ENCODE measurements at regions not wholly inside any gene's neighbourhood (a gene's known extent, or its start where the extent isn't known, plus 50 kb on each side); places are given as distances from the start of the nearest gene placed in this dataset.
"Not testable (repeated sequence)": the region's sequence is repeated elsewhere in the genome, so short reads cannot be mapped to it uniquely, and the experiment has no call there.

DNA sequence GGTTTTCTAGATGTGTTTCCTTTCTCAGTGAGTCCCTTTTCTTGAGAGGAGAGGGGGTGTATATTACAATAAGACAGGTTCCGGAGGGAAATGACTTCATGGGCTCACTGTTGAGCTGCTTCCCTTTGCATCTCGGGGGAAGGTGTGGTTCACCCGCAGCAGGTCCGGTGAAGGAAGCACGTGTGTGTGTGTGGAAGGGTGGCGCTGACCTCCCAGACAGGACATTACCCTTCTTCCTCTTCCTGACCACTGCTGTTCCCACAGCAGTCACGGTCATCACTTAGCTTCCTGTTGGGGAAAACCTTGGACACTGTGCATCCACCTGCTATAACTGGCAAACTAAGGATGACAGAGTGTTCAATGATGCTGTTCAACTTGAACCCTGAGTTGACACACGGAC lies 83.6 kb downstream of the PLEKHG1 start:
- no peak for DNase-seq (ENCODE audit: low read depth in 2 of 2)

DNA sequence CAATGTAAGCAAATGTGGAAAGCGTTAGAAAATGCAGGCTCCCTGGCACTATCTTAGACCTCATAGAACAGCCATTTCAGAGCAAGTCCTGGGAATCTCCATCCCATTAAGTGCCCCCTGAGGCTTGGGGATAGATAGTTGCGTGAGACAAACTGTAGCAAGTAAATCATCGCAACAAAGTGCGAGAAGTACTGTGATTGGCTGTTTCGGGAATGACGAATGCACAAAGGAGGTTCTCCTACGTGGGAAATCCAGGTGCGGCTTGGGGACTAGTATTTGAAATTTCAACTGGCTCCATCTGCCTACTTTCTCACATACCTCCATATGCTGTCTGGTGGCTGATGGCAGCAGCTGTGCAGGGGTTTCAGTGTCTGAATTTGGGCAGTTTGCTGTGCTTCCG lies 84.5 kb downstream of the PLEKHG1 start:
- no peak for DNase-seq (ENCODE audit: low read depth in 2 of 2)

- DNase-seq (ENCODE audit: low read depth in 2 of 2), result no peak
Measured at GRCh38 chr6:150684714-150685459, 85.2 kb downstream of the PLEKHG1 start.

- DNase-seq (ENCODE audit: low read depth in 2 of 2), result no peak
Measured at GRCh38 chr6:150685860-150686259, 86.2 kb downstream of the PLEKHG1 start.

DNA sequence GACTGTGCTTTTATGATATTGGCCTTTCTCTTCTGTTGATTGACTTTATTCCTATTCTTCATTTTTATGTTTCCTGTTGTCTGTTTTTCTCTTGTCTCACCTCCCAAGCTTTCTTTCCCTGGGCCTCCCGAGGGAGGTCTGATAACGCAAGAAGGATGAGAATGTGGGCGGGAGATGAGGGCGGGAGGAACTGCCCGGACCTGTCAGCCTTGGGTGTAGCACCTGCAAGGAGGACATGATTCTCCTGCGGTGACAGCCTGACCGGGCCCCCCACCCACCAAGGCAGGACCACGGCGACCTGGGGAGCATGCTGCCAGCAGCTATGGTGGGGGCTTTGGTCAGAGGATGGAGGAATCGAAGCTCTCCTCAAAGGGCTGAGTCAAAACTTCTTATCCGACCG lies 86.9 kb downstream of the PLEKHG1 start:
- DNase-seq (ENCODE audit: low read depth in 2 of 2), result no peak

- no peak for DNase-seq (ENCODE audit: low read depth in 2 of 2)
Measured at GRCh38 chr6:150687508-150687907, 87.8 kb downstream of the PLEKHG1 start.

DNA sequence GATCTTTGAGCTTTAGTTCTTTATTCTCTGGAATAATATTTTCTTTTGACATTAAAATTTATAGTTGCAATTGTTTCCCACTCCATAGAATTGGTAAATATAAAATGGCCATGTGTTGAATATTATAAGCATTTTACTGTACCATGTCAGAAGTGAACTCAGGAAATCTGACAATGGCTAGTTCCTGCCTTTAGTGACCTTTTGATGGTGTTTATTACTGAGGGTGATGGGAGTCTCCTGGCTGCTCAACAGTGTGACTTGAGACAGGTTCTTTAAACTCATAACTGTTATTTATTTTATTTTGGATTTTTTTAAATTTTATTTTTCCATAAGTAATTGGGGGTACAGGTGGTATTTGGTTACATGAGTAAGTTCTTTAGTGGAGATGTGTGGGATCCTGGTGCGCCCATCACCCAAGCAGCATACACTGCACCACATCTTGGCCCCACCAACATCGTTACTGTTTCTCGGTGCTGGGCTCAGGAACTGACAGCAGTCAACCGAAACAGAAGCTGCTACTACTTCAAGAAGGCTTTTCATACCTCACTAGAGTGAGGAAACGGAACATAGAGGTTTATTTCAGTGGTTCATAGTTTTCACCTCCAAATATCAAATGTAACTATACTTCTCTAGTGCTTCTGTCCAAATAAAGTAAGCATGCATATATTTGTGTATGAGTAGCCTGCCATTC lies 90.4 kb downstream of the PLEKHG1 start:
- no peak for DNase-seq (ENCODE audit: low read depth in 2 of 2)

DNA sequence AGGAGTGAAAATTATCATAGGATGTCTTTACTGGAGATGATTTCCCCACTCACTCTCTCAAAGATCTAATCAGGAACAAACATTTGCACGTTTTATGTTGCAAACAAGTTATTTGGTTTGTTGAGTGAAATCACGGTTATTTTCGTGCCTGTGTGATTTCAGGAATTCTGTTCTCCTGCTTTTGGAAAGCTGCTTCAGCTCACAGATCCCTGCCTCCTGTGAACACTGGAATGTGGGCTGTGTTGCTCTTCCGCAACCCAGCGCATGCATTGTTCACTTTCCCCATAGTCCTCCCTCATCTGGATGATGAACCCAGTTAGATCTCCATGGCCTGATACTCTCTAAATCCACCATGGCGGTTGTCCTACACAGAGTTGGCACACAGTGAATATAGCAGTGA lies 91.0 kb downstream of the PLEKHG1 start:
- DNase-seq (ENCODE audit: low read depth in 2 of 2), result no peak

DNA sequence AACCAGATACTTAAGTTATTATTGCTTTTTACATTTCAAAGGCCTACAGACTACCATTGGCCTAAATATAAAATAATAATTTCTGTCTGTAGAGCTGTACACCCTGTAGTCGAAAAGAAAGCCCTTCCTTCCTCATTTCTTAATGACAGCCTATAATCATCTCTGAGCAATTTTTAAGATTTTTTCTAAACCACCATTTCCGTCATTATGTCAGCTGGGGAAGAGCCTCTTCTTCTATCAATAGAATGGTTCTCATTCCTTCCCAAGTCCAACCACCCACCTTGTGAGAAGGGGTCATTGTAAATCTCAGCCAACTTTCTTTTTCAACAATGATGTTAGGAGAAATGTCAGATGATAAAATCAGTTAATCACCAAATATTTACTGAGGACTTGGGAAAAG lies 91.8 kb downstream of the PLEKHG1 start:
- DNase-seq (ENCODE audit: low read depth in 2 of 2), result no peak

- DNase-seq (ENCODE audit: low read depth in 2 of 2), result no peak
Measured at GRCh38 chr6:150692604-150693003, 92.9 kb downstream of the PLEKHG1 start.

- no peak for DNase-seq (ENCODE audit: low read depth in 2 of 2)
Measured at GRCh38 chr6:150694889-150695288, 95.2 kb downstream of the PLEKHG1 start.

GRCh38 chr6:150695652-150696051 lies 96.0 kb downstream of the PLEKHG1 start:
- DNase-seq (ENCODE audit: low read depth in 2 of 2), result no peak

- no peak for DNase-seq (ENCODE audit: low read depth in 2 of 2)
Measured at GRCh38 chr6:150696190-150696589, 96.5 kb downstream of the PLEKHG1 start.

DNA sequence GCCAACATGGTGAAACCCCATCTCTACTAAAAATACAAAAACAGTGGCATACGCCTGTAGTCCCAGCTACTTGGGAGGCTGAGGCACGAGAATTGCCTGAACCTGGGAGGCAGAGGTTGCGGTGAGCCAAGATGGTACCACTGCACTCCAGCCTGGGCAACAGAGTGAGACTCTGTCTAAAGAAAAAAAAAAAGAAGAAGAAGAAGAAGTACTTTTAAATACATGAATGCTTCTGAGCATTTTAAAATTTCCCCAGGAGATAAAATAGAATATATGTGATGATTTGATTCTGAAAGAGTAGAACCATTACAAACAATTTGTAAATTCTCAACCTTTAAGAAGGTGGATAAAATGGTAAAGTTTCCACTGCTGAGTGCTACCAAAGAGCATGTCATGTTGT lies 97.2 kb downstream of the PLEKHG1 start:
- DNase-seq (ENCODE audit: low read depth in 2 of 2), result not testable (repeated sequence)

DNA sequence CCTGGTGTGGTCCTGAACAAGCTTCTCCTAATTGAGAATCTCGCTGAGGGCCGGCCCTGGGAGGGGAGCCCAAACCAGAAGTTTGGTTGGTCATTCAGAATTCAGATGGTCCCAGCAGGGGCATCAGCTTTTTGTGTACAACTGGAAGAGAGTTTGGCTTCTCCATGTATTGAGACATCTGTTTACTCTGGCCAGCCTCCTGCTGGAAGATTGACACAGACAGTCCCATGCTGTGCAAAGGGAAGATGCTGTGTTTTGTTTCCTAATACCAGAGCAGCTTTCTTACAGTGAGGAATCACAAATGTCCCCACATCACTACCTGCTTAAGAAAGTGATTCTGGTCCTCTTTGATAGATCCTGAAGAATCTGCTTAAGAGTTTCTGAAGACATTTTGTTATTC lies 97.8 kb downstream of the PLEKHG1 start:
- DNase-seq (ENCODE audit: low read depth in 2 of 2), result no peak

DNA sequence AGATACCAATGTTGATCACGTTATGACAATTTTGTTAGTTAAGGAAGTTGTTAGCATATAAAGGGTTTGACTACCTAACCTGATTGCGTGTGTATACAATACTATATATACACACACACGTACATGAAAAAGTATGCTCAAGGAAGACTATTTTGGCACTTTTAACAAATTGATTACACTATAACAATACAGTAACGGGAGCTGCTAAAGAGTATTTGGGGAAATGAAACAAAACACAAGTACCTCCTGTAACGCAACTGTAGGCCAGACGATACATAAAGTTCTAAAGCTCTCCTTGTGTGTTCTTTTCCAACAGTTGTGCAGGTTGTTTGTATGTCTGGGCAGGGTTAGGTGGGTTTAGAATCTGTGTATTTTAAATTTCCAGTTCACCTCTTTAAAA lies 98.7 kb downstream of the PLEKHG1 start:
- DNase-seq (ENCODE audit: low read depth in 2 of 2), result no peak

DNA sequence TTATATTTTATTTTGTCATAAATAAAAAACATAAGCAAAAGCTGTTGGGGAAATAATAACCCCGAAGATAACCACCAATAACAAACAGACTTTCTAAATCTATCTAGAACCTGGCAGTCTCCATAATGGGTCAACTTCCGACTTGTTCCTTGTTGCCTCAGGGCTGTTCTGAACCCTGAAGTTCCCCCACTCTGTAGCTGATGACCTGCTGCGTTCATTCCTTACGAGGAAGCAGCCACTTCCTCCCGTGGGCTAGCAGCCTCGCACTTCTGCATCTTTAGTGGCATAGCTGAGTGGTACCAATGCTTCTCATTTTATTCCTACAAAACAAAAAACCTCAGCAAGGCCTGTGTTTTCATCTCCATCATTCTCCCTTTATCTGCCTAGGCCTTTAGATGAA lies 103.0 kb downstream of the PLEKHG1 start:
- no peak for DNase-seq (ENCODE audit: low read depth in 2 of 2)

- no peak for DNase-seq (ENCODE audit: low read depth in 2 of 2)
Measured at GRCh38 chr6:150704447-150705192, 104.9 kb downstream of the PLEKHG1 start.

DNA sequence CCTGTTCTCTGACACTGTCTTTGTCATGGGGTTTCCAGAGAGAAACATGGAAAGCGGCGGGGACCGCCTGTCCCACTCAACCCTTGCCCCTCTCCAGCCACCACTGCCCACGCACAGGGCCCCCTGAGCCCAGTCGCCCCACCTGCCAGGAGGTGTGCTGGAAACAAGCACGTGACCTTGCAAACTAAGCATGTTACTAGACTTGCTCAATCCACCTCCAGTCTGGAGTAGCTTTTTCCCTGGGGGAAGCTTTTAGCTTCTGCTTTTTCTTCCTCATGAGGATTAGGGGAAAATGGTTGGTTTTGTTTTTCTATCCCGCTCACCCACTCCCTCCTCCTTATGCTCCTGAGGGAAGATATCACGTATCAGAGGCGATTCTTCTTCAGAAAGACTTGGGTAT lies 105.7 kb downstream of the PLEKHG1 start:
- DNase-seq (ENCODE audit: low read depth in 2 of 2), result no peak

- no peak for DNase-seq (ENCODE audit: low read depth in 2 of 2)
Measured at GRCh38 chr6:150710236-150710635, 110.6 kb downstream of the PLEKHG1 start.

- DNase-seq (ENCODE audit: low read depth in 2 of 2), result no peak
Measured at GRCh38 chr6:150711061-150711460, 111.4 kb downstream of the PLEKHG1 start.

DNA sequence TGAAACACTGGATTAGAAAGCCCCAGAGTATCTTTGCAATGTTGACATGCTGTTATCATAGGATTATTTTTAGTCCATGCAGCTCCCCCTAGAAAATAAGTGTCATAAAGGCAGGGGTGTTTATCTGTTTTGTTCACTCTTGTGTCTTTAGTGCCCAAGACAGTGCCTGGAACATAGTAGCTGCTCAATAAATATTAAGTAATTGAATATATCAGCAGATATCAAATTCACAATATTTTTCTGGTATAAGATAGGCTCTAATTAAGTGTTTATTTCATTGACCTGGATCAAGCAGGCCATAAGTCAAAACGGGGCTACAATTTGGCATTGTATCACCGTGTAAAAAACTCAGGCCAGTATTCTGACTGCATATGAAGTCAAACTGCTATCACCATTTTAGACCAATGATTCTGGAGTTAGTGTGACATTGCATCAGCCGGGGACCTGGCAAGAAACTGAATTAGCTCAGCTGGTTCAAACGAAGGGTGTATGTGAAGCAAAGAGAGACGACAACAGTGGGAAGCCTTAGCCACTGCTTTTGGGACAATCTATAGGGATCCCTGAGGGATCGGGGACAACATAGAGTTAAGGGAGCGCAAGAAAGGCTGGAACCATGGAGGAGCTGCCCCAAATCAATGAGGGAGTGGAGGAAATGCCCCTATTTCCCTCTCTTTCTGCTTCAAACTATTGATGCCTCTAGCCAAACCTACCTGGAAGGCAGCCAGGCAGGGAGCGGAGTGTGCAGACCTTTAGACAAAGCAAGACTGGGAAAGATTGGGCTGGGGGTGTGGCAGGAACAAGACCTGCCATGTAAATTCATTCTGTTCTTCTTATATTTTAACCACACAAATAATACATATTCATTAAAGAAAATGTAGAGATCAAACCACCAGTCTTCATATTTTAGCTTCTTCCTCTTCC lies 112.2 kb downstream of the PLEKHG1 start:
- no peak for DNase-seq (ENCODE audit: low read depth in 2 of 2)
